ENCODE measurements at regions not wholly inside any gene's neighbourhood (a gene's known extent, or its start where the extent isn't known, plus 50 kb on each side); places are given as distances from the start of the nearest gene placed in this dataset.
"Not testable (repeated sequence)": the region's sequence is repeated elsewhere in the genome, so short reads cannot be mapped to it uniquely, and the experiment has no call there.

GRCh38 chr18:71221405-71221804 lies 932.6 kb downstream of the SOCS6 start:
- no peak for TF ChIP-seq CTCF (IDR thresholded peaks at IDR 0.05)
- Histone ChIP-seq H3K4me3 (no peak overlapping the region), H3K27ac (no peak overlapping the region)
- no peak for DNase-seq (ENCODE audit: low spot score)

GRCh38 chr18:71212739-71213138 lies 923.9 kb downstream of the SOCS6 start:
- not testable (repeated sequence) for H3K27ac ChIP-seq; H3K4me3 ChIP-seq; DNase-seq (ENCODE audit: low spot score)

GRCh38 chr18:71212222-71212621 lies 923.4 kb downstream of the SOCS6 start:
- H3K27ac ChIP-seq, result no peak overlapping the region
- H3K4me3 ChIP-seq, result no peak overlapping the region
- no peak for DNase-seq (ENCODE audit: low spot score)
- no peak for TF ChIP-seq CTCF (IDR thresholded peaks at IDR 0.05)

- DNase-seq (ENCODE audit: low spot score), result no peak
- H3K27ac ChIP-seq, result no peak overlapping the region
- H3K4me3 ChIP-seq, result no peak overlapping the region
- TF ChIP-seq CTCF (IDR thresholded peaks at IDR 0.05), result no peak
Measured at GRCh38 chr18:71209944-71210343, 921.1 kb downstream of the SOCS6 start.

- Histone ChIP-seq H3K4me3 (no peak overlapping the region), H3K27ac (no peak overlapping the region)
- no peak for DNase-seq (ENCODE audit: low spot score)
- TF ChIP-seq CTCF (IDR thresholded peaks at IDR 0.05), result no peak
Measured at GRCh38 chr18:71194438-71194837, 905.6 kb downstream of the SOCS6 start.

- no peak for DNase-seq (ENCODE audit: low spot score)
- no peak overlapping the region for H3K27ac ChIP-seq
- TF ChIP-seq CTCF (IDR thresholded peaks at IDR 0.05), result no peak
- H3K4me3 ChIP-seq, result no peak overlapping the region
Measured at GRCh38 chr18:71189581-71189980, 900.7 kb downstream of the SOCS6 start.

- TF ChIP-seq CTCF (IDR thresholded peaks at IDR 0.05), result no peak
- Histone ChIP-seq H3K4me3 (no peak overlapping the region), H3K27ac (no peak overlapping the region)
- no peak for DNase-seq (ENCODE audit: low spot score)
Measured at GRCh38 chr18:71168557-71169145, 879.8 kb downstream of the SOCS6 start.

GRCh38 chr18:71136487-71136886 lies 847.6 kb downstream of the SOCS6 start:
- TF ChIP-seq CTCF (IDR thresholded peaks at IDR 0.05), result no peak
- no peak overlapping the region for H3K4me3 ChIP-seq
- no peak for DNase-seq (ENCODE audit: low spot score)
- no peak overlapping the region for H3K27ac ChIP-seq
